ENCODE measurements at regions not wholly inside any gene's neighbourhood (a gene's known extent, or its start where the extent isn't known, plus 50 kb on each side); places are given as distances from the start of the nearest gene placed in this dataset.

GRCh38 chr11:122277493-122277892 lies 161.5 kb upstream of the BLID start:
- Mint-ChIP-seq H3K4me1 (ENCODE audit: low read depth) (no peaks in the 10 kb centered on the region), H3K4me3 (no peak overlapping the region), H3K36me3 (ENCODE audit: low read depth) (no peaks in the 10 kb centered on the region), H3K9me3 (peaks cover 2% of the 10 kb centered on the region), H3K27me3 (no peaks in the 10 kb centered on the region), H3K27ac (no peak overlapping the region)
- DNase-seq (no peak), ATAC-seq (no peak)
- intact Hi-C loops (cut with micrococcal nuclease): no loop called here
- POLR2A ChIA-PET: no interaction called here
- CTCF ChIA-PET: no interaction called here
- TF ChIP-seq CTCF (IDR thresholded peaks at IDR 0.05): no peak

- ChIA-PET CTCF (no interaction called here), POLR2A (no interaction called here)
- no peaks in the 10 kb centered on the region for H3K36me3 Mint-ChIP-seq (ENCODE audit: low read depth)
These were observed 160.2 kb upstream of the BLID start for GRCh38 chr11:122276221-122276620.

GRCh38 chr11:122275508-122275907 lies 159.5 kb upstream of the BLID start:
- no peaks in the 10 kb centered on the region for H3K4me1 Mint-ChIP-seq (ENCODE audit: low read depth)
- H3K27me3 Mint-ChIP-seq: no peaks in the 10 kb centered on the region
- intact Hi-C loops (cut with micrococcal nuclease): no loop called here
- no peak for DNase-seq
- no peak overlapping the region for H3K27ac Mint-ChIP-seq
- ChIA-PET POLR2A (no interaction called here), CTCF (no interaction called here)
- no peaks in the 10 kb centered on the region for H3K9me3 Mint-ChIP-seq
- H3K4me3 Mint-ChIP-seq: no peak overlapping the region
- no peaks in the 10 kb centered on the region for H3K36me3 Mint-ChIP-seq (ENCODE audit: low read depth)
- no peak for ATAC-seq
- no peak for TF ChIP-seq CTCF (IDR thresholded peaks at IDR 0.05)

More at GRCh38 chr11:122276221-122276620, 160.2 kb upstream of the BLID start:
- ATAC-seq (no peak), DNase-seq (no peak)
- Mint-ChIP-seq H3K4me3 (no peak overlapping the region), H3K9me3 (peaks cover 2% of the 10 kb centered on the region), H3K4me1 (ENCODE audit: low read depth) (no peaks in the 10 kb centered on the region), H3K27ac (no peak overlapping the region), H3K27me3 (no peaks in the 10 kb centered on the region)
- no peak for TF ChIP-seq CTCF (IDR thresholded peaks at IDR 0.05)
- intact Hi-C loops (cut with micrococcal nuclease): no loop called here

- TF ChIP-seq CTCF (IDR thresholded peaks at IDR 0.05): no peak
- intact Hi-C loops (cut with micrococcal nuclease): no loop called here
- H3K36me3 Mint-ChIP-seq (ENCODE audit: low read depth): no peaks in the 10 kb centered on the region
- H3K9me3 Mint-ChIP-seq: no peaks in the 10 kb centered on the region
- CTCF ChIA-PET: no interaction called here
- POLR2A ChIA-PET: no interaction called here
- no peak overlapping the region for H3K4me3 Mint-ChIP-seq
- no peak for ATAC-seq
- no peak overlapping the region for H3K27ac Mint-ChIP-seq
- no peak for DNase-seq
- H3K4me1 Mint-ChIP-seq (ENCODE audit: low read depth): no peaks in the 10 kb centered on the region
- no peaks in the 10 kb centered on the region for H3K27me3 Mint-ChIP-seq
These were observed 157.6 kb upstream of the BLID start for GRCh38 chr11:122273476-122274191.

GRCh38 chr11:122271745-122272144 lies 155.7 kb upstream of the BLID start:
- Mint-ChIP-seq H3K36me3 (ENCODE audit: low read depth) (no peaks in the 10 kb centered on the region), H3K27me3 (peaks cover 2% of the 10 kb centered on the region), H3K27ac (no peak overlapping the region), H3K9me3 (no peaks in the 10 kb centered on the region), H3K4me3 (no peak overlapping the region), H3K4me1 (ENCODE audit: low read depth) (no peaks in the 10 kb centered on the region)
- no peak for DNase-seq
- no peak for TF ChIP-seq CTCF (IDR thresholded peaks at IDR 0.05)
- intact Hi-C loops (cut with micrococcal nuclease): no loop called here
- CTCF ChIA-PET: no interaction called here
- no peak for ATAC-seq
- POLR2A ChIA-PET: no interaction called here

Data from activated CD8-positive, alpha-beta T cell treated with anti-CD3 and anti-CD28 coated beads for 36 hours (primary cell).